SK-N-SH treated with all-trans-retinoic acid at 6 μM for 48 hours (cell line): ENCODE measurements at regions not wholly inside any gene's neighbourhood (a gene's known extent, or its start where the extent isn't known, plus 50 kb on each side); places are given as distances from the start of the nearest gene placed in this dataset.
A peak's percentile ranks its signal among the peaks of the same experiment; 100 is the strongest.

Source experiments
- ATAC-seq: fragments of 200-7000 bp; cut with Tn5 transposase; 3 replicates; pipeline ENCODE4 v1.9.1; 2020; ENCODE audit warnings: mild to moderate bottlenecking, moderate library complexity
- BACH2 ChIP-seq: fragments of 250-450 bp; sonication (Bioruptor Pico); IDR thresholded peaks from 2 replicates; pipeline ENCODE4 v1.9.0; 2021; ENCODE audit warnings: mild to moderate bottlenecking, borderline replicate concordance
- CSDC2 ChIP-seq: fragments of 250-450 bp; sonication (Bioruptor Pico); IDR thresholded peaks from 2 replicates; pipeline ENCODE4 v1.5.0; 2020; ENCODE audit warnings: mild to moderate bottlenecking, moderate library complexity
- ESRRG ChIP-seq: fragments of 250-450 bp; sonication (Bioruptor Pico); IDR thresholded peaks from 2 replicates; pipeline ENCODE4 v1.6.1; 2021; ENCODE audit warnings: mild to moderate bottlenecking
- GLIS3 ChIP-seq: fragments of 250-450 bp; sonication (Bioruptor Pico); IDR thresholded peaks from 2 replicates; pipeline ENCODE4 v1.5.0; 2020; ENCODE audit warnings: mild to moderate bottlenecking, moderate library complexity
- ISL1 ChIP-seq: fragments of 250-450 bp; sonication (Bioruptor Pico); IDR thresholded peaks from 2 replicates; pipeline ENCODE4 v2.1.2; 2022; ENCODE audit warnings: mild to moderate bottlenecking, moderate library complexity
- PATZ1 ChIP-seq: fragments of 250-450 bp; sonication (Bioruptor Pico); IDR thresholded peaks from 2 replicates; pipeline ENCODE4 v1.8.0; 2020; ENCODE audit warnings: mild to moderate bottlenecking, moderate library complexity, borderline replicate concordance
- POU6F1 ChIP-seq: fragments of 250-450 bp; sonication (Bioruptor Pico); IDR thresholded peaks from 2 replicates; pipeline ENCODE4 v1.8.0; 2021; ENCODE audit warnings: low read depth, mild to moderate bottlenecking, moderate library complexity, borderline replicate concordance
- PPARA ChIP-seq: fragments of 250-450 bp; sonication (Bioruptor Pico); IDR thresholded peaks from 2 replicates; pipeline ENCODE4 v1.5.0; 2020; ENCODE audit warnings: mild to moderate bottlenecking, borderline replicate concordance
- SNAI2 ChIP-seq: fragments of 250-450 bp; sonication (Bioruptor Pico); IDR thresholded peaks from 2 replicates; pipeline ENCODE4 v1.5.0; 2020; ENCODE audit warnings: mild to moderate bottlenecking, moderate library complexity
- TCF4 ChIP-seq: fragments of 250-450 bp; sonication (Bioruptor Pico); IDR thresholded peaks from 2 replicates; pipeline ENCODE4 v1.8.0; 2021; ENCODE audit warnings: mild to moderate bottlenecking, moderate library complexity, borderline replicate concordance
- TOX ChIP-seq: fragments of 250-450 bp; sonication (Bioruptor Pico); IDR thresholded peaks from 2 replicates; pipeline ENCODE4 v1.8.0; 2021; ENCODE audit warnings: mild to moderate bottlenecking, moderate library complexity, borderline replicate concordance
- ZC3H10 ChIP-seq: fragments of 250-450 bp; sonication (Bioruptor Pico); IDR thresholded peaks from 2 replicates; pipeline ENCODE4 v1.5.1; 2021; ENCODE audit warnings: mild to moderate bottlenecking, moderate library complexity
- ZFP3 ChIP-seq: fragments of 250-450 bp; sonication (Bioruptor Pico); IDR thresholded peaks from 2 replicates; pipeline ENCODE4 v1.5.0; 2020; ENCODE audit warnings: mild to moderate bottlenecking, moderate library complexity
- ZFP30 ChIP-seq: fragments of 450-650 bp; formaldehyde crosslinking; IDR thresholded peaks from 2 replicates; pipeline ENCODE4 v1.5.0; 2022; ENCODE audit warnings: mild to moderate bottlenecking, moderate library complexity
- ZNF565 ChIP-seq: fragments of 450-650 bp; formaldehyde crosslinking; conservative IDR thresholded peaks from 2 replicates; pipeline ENCODE4 v1.5.0; 2020; ENCODE audit warnings: low read depth, mild to moderate bottlenecking, moderate library complexity
- ZNF70 ChIP-seq: fragments of 450-650 bp; formaldehyde crosslinking; IDR thresholded peaks from 2 replicates; pipeline ENCODE4 v1.5.0; 2020; ENCODE audit warnings: mild to moderate bottlenecking, moderate library complexity
- ZNF8 ChIP-seq: fragments of 450-650 bp; formaldehyde crosslinking; IDR thresholded peaks from 2 replicates; pipeline ENCODE4 v1.5.0; 2020; ENCODE audit warnings: mild to moderate bottlenecking, moderate library complexity
- TF ChIP-seq, protein P1 (sequence below): fragments of 250-450 bp; sonication (Bioruptor Pico); IDR thresholded peaks from 2 replicates; pipeline ENCODE4 v1.5.1; 2020; ENCODE audit warnings: low read depth, mild to moderate bottlenecking, moderate library complexity
- TF ChIP-seq, protein P2 (sequence below): fragments of 250-450 bp; sonication (Bioruptor Pico); IDR thresholded peaks from 2 replicates; pipeline ENCODE4 v1.5.1; 2021; ENCODE audit warnings: mild to moderate bottlenecking, moderate library complexity
- TF ChIP-seq, protein P3 (sequence below): fragments of 250-450 bp; sonication (Bioruptor Pico); IDR thresholded peaks from 2 replicates; pipeline ENCODE4 v1.5.0; 2020; ENCODE audit warnings: mild to moderate bottlenecking, moderate library complexity

DNA sequence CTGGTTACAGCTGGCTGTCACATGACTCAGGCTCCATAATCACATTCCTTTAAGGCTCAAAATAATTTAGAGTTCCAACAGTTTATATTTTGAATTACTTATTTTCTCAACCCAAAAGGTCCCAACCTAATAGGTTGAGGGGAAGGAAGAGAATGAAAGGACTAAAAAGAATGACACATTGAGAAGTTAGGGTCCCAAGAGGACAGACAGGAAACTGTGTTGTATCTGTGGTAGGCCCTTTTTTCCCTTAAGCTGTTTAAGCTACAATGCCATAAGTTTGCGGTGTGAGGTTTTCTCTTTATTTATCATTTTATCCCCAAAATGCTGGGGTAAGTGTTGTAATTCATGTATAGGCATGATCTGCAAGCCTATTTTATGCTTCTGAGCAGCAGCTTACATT lies 290.2 kb downstream of the ZNF674 start:
- ATAC-seq = peak; percentile 40; the same call in 2 of the 3 replicates
- TF ChIP-seq ZNF70 (CRISPR knock-in tag) = no peak
- TF ChIP-seq PPARA (CRISPR knock-in tag) = no peak
- TF ChIP-seq ZFP30 (CRISPR knock-in tag) = no peak
- TF ChIP-seq ISL1 = no peak
- no peak for TF ChIP-seq GLIS3 (CRISPR knock-in tag)
- TF ChIP-seq ZNF8 (CRISPR knock-in tag) = no peak
- TF ChIP-seq TOX (CRISPR knock-in tag) = no peak
- TF ChIP-seq, protein P1, sequence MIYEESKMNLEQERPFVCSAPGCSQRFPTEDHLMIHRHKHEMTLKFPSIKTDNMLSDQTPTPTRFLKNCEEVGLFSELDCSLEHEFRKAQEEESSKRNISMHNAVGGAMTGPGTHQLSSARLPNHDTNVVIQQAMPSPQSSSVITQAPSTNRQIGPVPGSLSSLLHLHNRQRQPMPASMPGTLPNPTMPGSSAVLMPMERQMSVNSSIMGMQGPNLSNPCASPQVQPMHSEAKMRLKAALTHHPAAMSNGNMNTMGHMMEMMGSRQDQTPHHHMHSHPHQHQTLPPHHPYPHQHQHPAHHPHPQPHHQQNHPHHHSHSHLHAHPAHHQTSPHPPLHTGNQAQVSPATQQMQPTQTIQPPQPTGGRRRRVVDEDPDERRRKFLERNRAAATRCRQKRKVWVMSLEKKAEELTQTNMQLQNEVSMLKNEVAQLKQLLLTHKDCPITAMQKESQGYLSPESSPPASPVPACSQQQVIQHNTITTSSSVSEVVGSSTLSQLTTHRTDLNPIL = no peak
- no peak for TF ChIP-seq ZC3H10 (CRISPR knock-in tag)
- TF ChIP-seq, protein P2, sequence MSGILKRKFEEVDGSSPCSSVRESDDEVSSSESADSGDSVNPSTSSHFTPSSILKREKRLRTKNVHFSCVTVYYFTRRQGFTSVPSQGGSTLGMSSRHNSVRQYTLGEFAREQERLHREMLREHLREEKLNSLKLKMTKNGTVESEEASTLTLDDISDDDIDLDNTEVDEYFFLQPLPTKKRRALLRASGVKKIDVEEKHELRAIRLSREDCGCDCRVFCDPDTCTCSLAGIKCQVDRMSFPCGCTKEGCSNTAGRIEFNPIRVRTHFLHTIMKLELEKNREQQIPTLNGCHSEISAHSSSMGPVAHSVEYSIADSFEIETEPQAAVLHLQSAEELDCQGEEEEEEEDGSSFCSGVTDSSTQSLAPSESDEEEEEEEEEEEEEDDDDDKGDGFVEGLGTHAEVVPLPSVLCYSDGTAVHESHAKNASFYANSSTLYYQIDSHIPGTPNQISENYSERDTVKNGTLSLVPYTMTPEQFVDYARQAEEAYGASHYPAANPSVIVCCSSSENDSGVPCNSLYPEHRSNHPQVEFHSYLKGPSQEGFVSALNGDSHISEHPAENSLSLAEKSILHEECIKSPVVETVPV (CRISPR knock-in tag) = no peak
- no peak for TF ChIP-seq TCF4 (CRISPR knock-in tag)
- no peak for TF ChIP-seq BACH2 (CRISPR knock-in tag)
- TF ChIP-seq ZNF565 (CRISPR knock-in tag) = no peak
- no peak for TF ChIP-seq PATZ1 (CRISPR knock-in tag)
- no peak for TF ChIP-seq POU6F1 (CRISPR knock-in tag)
- no peak for TF ChIP-seq SNAI2 (CRISPR knock-in tag)
- TF ChIP-seq, protein P3, sequence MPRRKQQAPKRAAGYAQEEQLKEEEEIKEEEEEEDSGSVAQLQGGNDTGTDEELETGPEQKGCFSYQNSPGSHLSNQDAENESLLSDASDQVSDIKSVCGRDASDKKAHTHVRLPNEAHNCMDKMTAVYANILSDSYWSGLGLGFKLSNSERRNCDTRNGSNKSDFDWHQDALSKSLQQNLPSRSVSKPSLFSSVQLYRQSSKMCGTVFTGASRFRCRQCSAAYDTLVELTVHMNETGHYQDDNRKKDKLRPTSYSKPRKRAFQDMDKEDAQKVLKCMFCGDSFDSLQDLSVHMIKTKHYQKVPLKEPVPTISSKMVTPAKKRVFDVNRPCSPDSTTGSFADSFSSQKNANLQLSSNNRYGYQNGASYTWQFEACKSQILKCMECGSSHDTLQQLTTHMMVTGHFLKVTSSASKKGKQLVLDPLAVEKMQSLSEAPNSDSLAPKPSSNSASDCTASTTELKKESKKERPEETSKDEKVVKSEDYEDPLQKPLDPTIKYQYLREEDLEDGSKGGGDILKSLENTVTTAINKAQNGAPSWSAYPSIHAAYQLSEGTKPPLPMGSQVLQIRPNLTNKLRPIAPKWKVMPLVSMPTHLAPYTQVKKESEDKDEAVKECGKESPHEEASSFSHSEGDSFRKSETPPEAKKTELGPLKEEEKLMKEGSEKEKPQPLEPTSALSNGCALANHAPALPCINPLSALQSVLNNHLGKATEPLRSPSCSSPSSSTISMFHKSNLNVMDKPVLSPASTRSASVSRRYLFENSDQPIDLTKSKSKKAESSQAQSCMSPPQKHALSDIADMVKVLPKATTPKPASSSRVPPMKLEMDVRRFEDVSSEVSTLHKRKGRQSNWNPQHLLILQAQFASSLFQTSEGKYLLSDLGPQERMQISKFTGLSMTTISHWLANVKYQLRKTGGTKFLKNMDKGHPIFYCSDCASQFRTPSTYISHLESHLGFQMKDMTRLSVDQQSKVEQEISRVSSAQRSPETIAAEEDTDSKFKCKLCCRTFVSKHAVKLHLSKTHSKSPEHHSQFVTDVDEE (CRISPR knock-in tag) = no peak
- TF ChIP-seq, all 23 proteins: peak for 0

GRCh38 chrX:46254641-46255040 lies 290.6 kb downstream of the ZNF674 start:
- TF ChIP-seq CSDC2 (CRISPR knock-in tag) (no peak), SNAI2 (CRISPR knock-in tag) (no peak), ZNF565 (CRISPR knock-in tag) (no peak), ESRRG (CRISPR knock-in tag) (no peak), TOX (CRISPR knock-in tag) (no peak), BACH2 (CRISPR knock-in tag) (no peak), ISL1 (no peak), ZFP3 (CRISPR knock-in tag) (no peak), PATZ1 (CRISPR knock-in tag) (no peak), ZC3H10 (CRISPR knock-in tag) (no peak)
- TF ChIP-seq, protein P1 = no peak
- TF ChIP-seq, protein P2 (CRISPR knock-in tag) = no peak
- ATAC-seq = peak; percentile 32; the same call in 2 of the 3 replicates
